Hematopoietic multipotent progenitor cell treated with erythropoietin and hydrocortisone succinate and interleukin-3 and kit ligand, for 15 days (in vitro differentiated cells): ENCODE measurements at regions not wholly inside any gene's neighbourhood (a gene's known extent, or its start where the extent isn't known, plus 50 kb on each side); places are given as distances from the start of the nearest gene placed in this dataset.
"Not testable (repeated sequence)": the region's sequence is repeated elsewhere in the genome, so short reads cannot be mapped to it uniquely, and the experiment has no call there.

Source experiments
- DNase-seq: peaks from one replicate; pipeline ENCODE4 v3.0.0-alpha.2; 2015; ENCODE audit warnings: low spot score

DNA sequence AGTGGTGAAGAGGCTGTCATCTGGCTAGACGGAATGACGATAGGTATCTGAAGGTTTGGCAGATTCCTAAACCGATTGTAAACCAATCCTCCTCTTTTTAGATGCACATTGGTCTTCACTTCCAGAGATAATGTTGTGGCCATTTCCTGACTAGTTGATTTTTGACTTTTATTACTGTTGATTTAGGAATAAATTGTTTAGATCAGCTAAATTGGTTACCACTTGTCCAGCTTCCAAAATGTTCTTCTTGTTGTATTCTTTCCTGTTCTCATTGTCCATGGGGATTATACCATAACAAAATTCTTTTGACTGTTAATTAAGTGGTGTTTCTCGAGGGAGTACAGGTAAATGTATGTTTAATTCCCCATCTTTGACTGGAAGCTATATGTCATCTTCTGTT is 119.7 kb downstream of the MACROH2A1 start:
- DNase-seq: no peak

DNA sequence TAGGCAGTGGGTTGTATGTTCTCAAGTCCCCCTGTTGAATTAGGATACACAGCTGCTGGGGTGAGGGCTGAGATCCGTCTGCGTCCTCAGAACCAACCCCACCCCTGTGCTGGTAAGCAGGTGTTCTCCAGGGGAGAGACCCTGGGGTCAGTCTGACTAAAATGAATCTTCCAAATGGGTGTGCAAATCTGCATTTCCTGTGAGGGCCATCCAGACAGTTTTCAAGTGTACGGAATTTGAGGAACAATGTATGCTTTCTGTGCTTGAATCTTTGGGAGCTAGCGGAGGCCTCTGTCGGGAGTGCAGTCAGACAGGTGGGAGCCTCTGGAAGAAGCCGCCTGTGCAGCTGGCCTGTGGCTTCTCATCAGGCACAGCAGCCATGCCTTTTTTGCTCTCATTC is 122.9 kb downstream of the MACROH2A1 start:
- no peak for DNase-seq

GRCh38 chr5:135273212-135273611 is 125.8 kb downstream of the MACROH2A1 start:
- DNase-seq: no peak

GRCh38 chr5:135272311-135272805 is 126.7 kb downstream of the MACROH2A1 start:
- DNase-seq: no peak

DNA sequence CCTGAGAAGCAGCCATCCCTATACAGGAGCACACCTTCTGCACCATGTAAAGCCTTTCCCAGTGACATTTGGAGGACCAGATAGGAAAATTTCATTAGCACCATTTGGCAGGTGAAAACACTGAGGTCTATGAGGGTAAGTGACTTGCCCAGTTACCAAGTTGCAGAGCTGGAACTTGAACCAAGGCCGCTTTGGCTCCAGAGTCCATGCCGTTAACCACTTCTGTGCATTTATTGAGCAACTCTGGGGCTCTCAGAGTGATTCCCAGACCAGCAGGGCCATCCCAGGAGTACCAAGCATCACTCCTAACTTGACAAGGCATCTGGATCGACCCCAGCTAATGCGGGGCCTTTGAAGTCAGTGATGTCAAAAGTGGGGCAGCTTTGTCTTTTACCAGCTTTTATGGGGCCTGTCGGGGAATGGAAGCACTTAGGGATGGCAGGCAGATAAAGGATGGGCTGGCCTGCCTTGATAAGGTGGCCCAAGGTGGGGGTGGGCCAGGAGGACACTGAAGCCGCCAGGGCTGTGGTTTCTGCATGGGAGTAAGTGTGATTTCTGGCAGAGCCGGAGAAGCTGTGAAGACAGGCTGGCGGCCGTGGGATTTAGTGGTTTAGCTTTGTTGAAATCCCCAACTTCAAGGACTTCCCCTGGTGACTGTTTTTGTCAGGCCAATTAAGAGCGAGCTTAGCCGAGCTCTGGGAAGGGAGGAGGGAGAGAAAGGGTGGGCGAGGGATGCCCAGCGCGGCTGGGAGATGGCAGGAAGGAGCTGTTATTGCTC is 127.3 kb downstream of the MACROH2A1 start:
- DNase-seq: peak; percentile 4

DNA sequence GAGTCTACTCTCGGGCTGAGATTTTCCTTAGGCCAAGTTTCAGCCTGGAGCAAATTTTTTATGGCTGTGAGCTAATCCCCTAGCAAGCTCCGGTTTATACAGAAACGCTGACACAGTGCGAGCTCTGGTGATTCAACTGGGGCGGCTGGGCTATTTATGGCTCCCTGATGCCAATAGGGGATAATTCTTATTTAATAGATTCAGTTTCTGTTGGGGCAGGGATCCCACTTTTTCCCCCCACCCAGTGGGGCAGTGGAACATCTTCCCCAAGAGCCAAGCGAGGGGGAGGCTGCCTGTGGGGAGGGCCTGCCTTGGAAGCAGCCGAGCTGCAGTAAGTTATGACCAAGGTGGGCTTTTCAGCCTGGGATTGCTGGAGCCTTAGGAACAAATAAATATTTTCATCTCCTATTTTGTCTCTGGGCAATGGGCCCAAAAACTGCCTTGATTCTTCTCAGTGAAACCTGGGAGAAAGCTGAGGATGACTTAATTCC is 129.1 kb downstream of the MACROH2A1 start:
- DNase-seq: no peak

DNA sequence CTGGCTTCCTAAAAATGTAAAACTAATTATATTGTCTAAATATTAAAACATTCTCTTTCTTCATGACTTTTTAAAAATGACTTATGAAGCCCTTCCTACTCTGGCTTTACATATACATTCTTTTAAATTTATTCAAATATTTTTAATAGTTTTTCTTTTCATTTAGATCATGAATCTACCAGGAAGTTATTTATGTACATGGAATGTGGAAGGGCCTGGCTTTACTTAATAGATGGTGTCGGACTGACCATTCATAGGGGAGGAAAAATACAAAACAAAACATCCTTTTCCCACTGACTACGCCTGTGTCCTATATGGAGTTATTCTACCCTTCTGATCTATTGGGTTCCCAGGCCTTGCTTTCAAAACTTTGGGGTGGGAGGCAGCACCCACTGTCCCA is 129.8 kb downstream of the MACROH2A1 start:
- DNase-seq: no peak

DNA sequence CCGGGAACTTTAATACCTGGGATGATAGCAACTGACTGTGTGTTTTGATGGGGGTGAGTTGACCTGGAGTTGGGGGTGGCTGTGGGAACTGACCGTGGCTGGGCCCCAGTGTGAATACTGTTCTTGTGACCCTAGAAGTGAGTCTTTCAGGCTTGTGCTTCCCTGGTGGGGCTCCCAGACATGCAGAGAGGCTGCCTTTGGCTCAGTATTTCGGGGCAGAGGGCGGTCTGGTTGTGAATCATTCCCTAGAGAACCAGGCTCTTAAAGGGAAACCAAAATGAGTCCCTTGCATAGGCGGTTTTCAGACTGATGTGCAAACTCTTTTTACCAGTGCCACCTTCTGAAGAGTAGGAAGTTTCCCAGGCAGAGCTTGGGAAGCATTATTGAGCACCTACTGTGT is 132.1 kb downstream of the MACROH2A1 start:
- DNase-seq: no peak

DNA sequence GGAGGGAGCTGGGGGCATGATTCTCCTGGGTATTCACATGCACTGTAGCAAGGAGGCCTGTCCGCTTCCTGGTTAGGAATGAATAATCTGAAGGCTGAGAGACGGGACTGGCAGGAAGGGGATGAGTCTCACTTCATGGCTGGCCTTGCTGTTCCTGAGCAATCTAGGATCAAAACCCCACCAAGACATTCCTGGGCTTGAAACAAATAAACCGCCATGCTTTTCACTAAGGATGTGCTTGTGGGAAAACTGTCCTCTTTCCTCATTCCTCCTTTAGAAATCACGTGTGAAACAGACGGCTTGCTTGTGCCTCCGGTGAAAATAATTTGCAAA is 132.8 kb downstream of the MACROH2A1 start:
- DNase-seq: no peak

DNA sequence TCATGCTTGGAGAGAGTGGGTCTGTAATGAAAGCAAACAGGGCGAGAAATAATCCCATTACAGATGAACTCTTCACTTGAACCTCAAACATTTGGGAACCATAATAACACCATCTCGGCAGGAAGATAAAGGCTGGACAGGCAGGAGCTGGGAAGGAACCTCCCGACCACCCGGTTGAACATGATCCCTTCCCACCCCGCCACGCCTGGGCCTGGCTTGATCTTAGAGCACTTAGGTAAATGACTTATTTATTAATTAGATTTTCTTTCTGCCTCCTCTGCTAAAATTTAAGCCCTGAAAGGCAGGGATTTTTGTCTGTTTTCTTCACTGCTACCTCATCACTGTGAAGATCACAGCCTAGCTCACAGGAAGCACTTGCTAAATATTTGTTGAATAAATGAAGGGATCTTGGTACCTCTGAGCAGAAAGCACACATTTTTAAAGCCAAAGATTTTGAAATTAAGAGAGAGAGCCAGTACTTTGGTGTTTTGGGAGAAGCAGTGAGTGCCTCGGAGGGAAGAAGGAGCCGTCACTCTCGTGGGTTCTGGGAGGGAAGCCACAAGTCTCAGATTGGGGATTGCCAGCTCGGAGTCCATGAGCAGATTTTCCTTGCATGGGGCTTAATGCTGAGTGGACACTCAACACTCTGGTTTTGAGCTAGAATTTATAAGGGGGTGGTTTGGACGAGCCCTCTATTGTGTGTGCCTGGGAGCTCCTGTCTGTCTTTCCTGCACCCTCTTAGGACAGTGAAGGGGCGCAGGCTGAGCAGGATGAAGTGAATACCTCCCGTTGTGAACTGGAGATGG is 133.3 kb downstream of the MACROH2A1 start:
- no peak for DNase-seq

- no peak for DNase-seq
These were observed 134.3 kb downstream of the MACROH2A1 start for GRCh38 chr5:135264451-135265440.

- DNase-seq: no peak
These were observed 135.9 kb downstream of the MACROH2A1 start for GRCh38 chr5:135263022-135263668.

DNA sequence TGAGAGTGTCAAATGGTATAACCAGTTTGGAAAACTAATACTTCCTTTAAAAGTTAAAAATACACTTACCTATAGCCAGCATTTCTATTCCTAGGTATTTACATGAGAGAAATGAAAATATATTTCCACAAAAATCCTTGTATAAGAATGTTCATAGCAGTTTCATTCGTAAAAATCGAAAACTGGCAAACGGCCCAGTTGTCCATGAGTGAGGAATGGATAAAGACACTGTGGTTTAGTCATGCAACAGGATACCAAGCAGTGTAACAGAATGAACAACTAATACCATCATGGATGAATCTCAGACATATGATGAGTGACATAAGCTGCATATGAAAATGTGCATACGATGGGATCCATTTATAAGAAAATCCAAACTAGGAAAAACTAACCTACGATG is 136.7 kb downstream of the MACROH2A1 start:
- no peak for DNase-seq

DNA sequence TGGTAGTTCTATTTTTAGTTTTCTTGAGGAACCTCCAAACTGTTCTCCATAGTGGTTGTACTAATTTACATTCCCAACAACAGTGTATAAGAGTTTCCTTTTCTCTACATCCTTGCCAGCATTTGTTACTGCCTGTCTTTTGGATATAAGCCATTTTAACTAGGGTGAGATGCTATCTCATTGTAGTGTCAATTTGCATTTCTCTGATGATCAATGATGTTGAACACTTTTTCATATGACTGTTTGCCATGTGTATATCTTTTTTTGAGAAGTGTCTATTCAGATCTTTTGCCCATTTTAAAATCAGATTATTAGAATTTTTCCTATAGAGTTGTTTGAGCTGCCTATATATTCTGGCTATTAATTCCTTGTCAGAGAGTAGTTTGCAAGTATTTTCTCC is 138.9 kb downstream of the MACROH2A1 start:
- DNase-seq: not testable (repeated sequence)

- no peak for DNase-seq
These were observed 143.4 kb downstream of the MACROH2A1 start for GRCh38 chr5:135255461-135256178.

DNA sequence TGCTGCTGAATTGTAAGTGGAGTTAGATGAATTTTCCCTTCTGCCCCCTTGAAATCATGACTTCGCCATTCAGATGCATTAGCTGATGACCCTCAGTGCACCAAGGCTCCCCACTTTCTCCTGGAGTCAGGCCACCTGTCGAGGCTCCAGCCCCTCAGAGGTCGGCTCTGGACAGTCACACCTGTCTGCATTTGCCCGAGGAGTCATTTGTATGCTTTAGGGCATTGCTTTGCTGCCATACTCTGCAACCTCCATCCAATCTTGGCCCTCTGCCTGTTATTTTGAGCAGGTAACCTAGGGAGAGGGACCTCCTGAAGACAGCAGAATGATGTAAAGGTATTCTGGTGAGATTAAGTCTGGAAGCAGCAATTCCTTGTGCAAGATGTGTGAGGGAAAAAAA is 144.8 kb downstream of the MACROH2A1 start:
- no peak for DNase-seq

DNA sequence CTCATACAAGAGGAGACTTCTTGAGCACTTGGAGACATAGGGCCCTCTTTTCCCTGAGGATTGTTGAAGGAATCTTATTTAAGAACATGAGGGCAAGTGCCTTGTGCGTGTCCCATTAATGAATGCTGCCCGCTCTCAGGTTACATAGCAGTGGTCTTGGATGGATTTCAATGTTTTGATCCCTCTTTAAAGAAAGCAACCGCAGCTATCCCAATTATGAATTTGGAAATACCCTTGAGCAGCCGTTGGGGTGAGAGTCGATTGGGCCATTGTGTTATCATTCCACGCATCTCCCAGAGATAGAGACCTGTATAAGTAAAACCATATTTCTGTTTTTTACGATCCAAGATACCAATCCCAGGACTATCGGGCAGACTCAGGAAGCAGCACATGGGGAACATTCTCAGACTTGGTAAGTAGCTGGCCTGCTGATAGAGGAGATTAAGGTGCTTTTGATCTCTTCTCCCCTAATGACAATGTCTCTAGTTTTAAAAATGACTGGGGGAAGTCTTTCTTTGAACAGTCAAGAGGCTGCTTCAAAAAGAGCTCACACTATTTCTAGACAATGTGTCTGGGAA is 145.3 kb downstream of the MACROH2A1 start:
- no peak for DNase-seq

- DNase-seq: no peak
These were observed 147.9 kb downstream of the MACROH2A1 start for GRCh38 chr5:135251093-135251492.

DNA sequence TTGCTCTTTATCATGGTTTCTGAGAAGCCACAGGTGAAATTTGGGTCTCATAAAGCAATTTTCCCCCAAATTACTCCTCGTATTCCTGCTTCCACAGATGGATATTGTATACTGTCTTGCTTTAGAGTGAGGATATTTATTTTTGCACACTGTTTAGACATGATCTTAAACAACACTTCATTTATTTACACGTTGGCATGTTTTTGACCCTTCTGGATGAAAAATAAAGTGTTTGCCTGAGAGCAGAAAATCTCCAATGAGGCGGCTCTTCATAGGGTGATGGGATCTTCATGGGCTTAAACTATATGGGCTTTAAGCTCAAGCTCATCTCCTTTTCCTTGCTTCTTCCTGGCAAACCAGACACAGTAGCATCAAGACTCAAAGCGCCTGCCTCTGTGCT is 148.4 kb downstream of the MACROH2A1 start:
- no peak for DNase-seq

GRCh38 chr5:135249658-135250057 is 149.4 kb downstream of the MACROH2A1 start:
- DNase-seq: peak; percentile 12
